Adrenal gland (tissue), 5 donors: ENCODE measurements at regions not wholly inside any gene's neighbourhood (a gene's known extent, or its start where the extent isn't known, plus 50 kb on each side); places are given as distances from the start of the nearest gene placed in this dataset.
A peak's percentile ranks its signal among the peaks of the same experiment; 100 is the strongest.

Source experiments
- POLR2A ChIP-seq, 2 donors: fragments of 450-650 bp; IDR thresholded peaks; one replicate each; pipeline ENCODE4 v1.6.1; 2017; ENCODE audit warnings: antibody characterized with exemption in 2 of 2, mild to moderate bottlenecking in 2 of 2, moderate library complexity in 1 of 2
- TF ChIP-seq, protein P1 (sequence below), 6 experiments: fragments of 450-650 bp in 4 of 6; fragments of 200-600 bp in 2 of 6; sonication (generic) in 1 of 6; IDR thresholded peaks; 1 replicate in 5 of 6; 2 replicates in 1 of 6; pipeline versions ENCODE4 v1.5.1 to v1.8.0; 2016 to 2021; ENCODE audit warnings: antibody characterized with exemption in 6 of 6, mild to moderate bottlenecking in 2 of 6, moderate library complexity in 1 of 6
- donor health status: DM: no; HTN: no; CAD: no.

DNA sequence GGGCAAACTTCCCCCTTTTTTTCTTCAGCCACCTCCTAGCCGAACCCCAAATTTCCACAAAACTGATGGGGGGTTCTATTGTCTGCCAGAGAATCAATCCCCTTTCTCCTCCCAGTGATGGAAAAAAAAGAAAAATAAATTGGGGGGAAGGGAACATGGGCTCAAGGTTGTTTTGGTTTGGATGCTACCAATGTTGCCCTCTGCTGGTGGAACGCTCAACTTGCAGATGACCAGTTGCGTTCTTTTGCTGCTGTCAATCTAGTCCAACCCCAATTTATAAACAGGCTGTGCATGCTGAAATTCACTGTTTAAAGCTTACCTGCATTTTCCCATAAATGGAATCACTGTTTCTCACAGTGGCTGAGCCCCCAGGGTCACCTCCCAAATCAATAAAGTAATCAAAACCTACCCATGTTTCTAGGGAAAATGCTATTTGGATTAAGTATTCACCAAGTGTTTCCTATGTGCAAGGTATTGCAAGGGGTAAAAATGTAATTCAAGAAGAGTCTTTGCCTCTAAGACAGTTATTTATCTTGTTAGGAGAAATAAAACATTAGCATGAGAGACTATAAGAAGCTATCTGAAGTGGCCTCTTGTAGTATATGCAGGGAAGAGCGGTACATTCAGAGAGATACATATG lies 116.7 kb upstream of the TMEM164 start:
- TF ChIP-seq, protein P1, sequence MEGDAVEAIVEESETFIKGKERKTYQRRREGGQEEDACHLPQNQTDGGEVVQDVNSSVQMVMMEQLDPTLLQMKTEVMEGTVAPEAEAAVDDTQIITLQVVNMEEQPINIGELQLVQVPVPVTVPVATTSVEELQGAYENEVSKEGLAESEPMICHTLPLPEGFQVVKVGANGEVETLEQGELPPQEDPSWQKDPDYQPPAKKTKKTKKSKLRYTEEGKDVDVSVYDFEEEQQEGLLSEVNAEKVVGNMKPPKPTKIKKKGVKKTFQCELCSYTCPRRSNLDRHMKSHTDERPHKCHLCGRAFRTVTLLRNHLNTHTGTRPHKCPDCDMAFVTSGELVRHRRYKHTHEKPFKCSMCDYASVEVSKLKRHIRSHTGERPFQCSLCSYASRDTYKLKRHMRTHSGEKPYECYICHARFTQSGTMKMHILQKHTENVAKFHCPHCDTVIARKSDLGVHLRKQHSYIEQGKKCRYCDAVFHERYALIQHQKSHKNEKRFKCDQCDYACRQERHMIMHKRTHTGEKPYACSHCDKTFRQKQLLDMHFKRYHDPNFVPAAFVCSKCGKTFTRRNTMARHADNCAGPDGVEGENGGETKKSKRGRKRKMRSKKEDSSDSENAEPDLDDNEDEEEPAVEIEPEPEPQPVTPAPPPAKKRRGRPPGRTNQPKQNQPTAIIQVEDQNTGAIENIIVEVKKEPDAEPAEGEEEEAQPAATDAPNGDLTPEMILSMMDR (IDR thresholded peaks at IDR 0.05) = peak; percentile 61 to 72 (median 64)
- TF ChIP-seq POLR2A (IDR thresholded peaks at IDR 0.05) = no peak
